Fibroblast of lung (primary cell): ENCODE measurements at regions not wholly inside any gene's neighbourhood (a gene's known extent, or its start where the extent isn't known, plus 50 kb on each side); places are given as distances from the start of the nearest gene placed in this dataset.
"Not testable (repeated sequence)": the region's sequence is repeated elsewhere in the genome, so short reads cannot be mapped to it uniquely, and the experiment has no call there.

Source experiments
- DNase-seq, 2 donors: peaks; one replicate each; pipeline versions ENCODE4 v3.0.0 to v3.0.0-alpha.2; 2010; ENCODE audit warnings: low read depth in 2 of 2
- H2AFZ ChIP-seq: 2 replicates; pipeline ENCODE4 v1.5.1; 2012; ENCODE audit warnings: low read length, control low read depth, inconsistent platforms
- H3K27ac ChIP-seq: 2 replicates; pipeline ENCODE4 v1.5.1; 2011; ENCODE audit warnings: low read length, control low read depth; ENCODE audit not compliant: insufficient read depth
- H3K27me3 ChIP-seq: 2 replicates; pipeline ENCODE4 v1.5.1; 2011; ENCODE audit warnings: mild to moderate bottlenecking, low read length; ENCODE audit not compliant: control insufficient read depth, insufficient read depth
- H3K36me3 ChIP-seq: 2 replicates; pipeline ENCODE4 v1.5.1; 2011; ENCODE audit warnings: low read length; ENCODE audit not compliant: control insufficient read depth, insufficient read depth
- H3K4me1 ChIP-seq: 2 replicates; pipeline ENCODE4 v1.5.1; 2011; ENCODE audit warnings: low read length; ENCODE audit not compliant: control insufficient read depth, insufficient read depth; ENCODE audit errors: extremely low read depth
- H3K4me2 ChIP-seq: 2 replicates; pipeline ENCODE4 v1.5.1; 2011; ENCODE audit warnings: low read length, control low read depth; ENCODE audit not compliant: insufficient read depth; ENCODE audit errors: extremely low read depth
- H3K4me3 ChIP-seq, 4 experiments: fragments of 200-600 bp in 1 of 4; sonication (generic) in 1 of 4; replicated peaks in 1 of 4; 2 replicates each; pipeline ENCODE4 v1.5.1; 2011 to 2016; ENCODE audit warnings: low read length in 4 of 4, low read depth in 3 of 4, mild to moderate bottlenecking in 3 of 4, control low read depth in 2 of 4, inconsistent platforms in 1 of 4, mixed read lengths in 1 of 4; ENCODE audit not compliant: insufficient read depth in 1 of 4; ENCODE audit errors: control extremely low read depth in 1 of 4
- H3K79me2 ChIP-seq: 2 replicates; pipeline ENCODE4 v1.5.1; 2012; ENCODE audit warnings: mild to moderate bottlenecking, low read length, inconsistent platforms; ENCODE audit not compliant: control insufficient read depth, insufficient read depth
- H3K9ac ChIP-seq: 2 replicates; pipeline ENCODE4 v1.5.1; 2011; ENCODE audit warnings: mild to moderate bottlenecking, low read length, control low read depth; ENCODE audit not compliant: insufficient read depth
- H3K9me3 ChIP-seq: 2 replicates; pipeline ENCODE4 v1.5.1; 2012; ENCODE audit warnings: low read depth, low read length; ENCODE audit not compliant: control insufficient read depth, insufficient read depth
- H4K20me1 ChIP-seq: 2 replicates; pipeline ENCODE4 v1.5.1; 2011; ENCODE audit warnings: low read length; ENCODE audit not compliant: control insufficient read depth, insufficient read depth; ENCODE audit errors: extremely low read depth

DNA sequence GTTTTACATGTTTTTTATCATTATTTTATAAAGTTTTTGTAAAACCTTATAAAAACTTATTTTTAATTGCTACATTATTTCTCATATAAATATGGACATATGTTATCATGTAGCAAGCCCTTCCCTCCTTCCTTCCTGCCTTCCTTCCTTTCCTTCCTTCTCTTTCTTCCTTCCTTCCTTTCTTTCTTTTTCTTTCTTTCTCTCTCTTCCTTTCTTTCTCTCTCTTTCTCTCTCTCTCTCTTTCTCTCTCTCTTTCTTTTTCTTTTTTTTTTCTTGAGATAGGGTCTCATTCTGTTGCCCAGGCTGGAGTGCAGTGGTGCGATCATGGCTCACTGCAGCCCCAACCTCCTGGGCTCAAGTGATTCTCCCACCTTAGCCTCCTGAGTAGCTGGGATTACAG, 110.2 kb downstream of the DDX11 start:
- not testable (repeated sequence) for H3K4me3 ChIP-seq, DNase-seq, H2AFZ ChIP-seq, H3K36me3 ChIP-seq, H3K79me2 ChIP-seq, H3K4me1 ChIP-seq, H3K9me3 ChIP-seq, H3K9ac ChIP-seq, H3K4me2 ChIP-seq, H4K20me1 ChIP-seq, H3K27ac ChIP-seq, H3K27me3 ChIP-seq

DNA sequence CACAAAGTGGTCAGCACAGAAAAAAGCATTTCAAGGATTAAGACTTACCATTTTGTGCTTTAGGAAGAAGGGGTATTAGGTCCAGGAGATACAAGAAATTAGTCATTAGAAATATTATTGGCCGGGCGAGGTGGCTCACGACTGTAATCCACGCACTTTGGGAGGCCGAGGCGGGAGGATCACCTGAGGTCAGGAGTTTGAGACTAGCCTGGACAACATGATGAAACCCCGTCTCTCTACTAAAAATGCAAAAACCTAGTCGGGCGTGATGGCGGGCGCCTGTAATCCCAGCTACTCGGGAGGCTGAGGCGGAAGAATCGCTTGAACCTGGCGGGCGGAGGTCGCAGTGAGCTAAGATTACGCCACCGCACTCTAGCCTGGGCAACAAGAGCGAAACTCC, 111.0 kb downstream of the DDX11 start:
- not testable (repeated sequence) for H3K27ac ChIP-seq, H3K4me2 ChIP-seq, H4K20me1 ChIP-seq, H3K36me3 ChIP-seq, H2AFZ ChIP-seq, DNase-seq, H3K9me3 ChIP-seq, H3K4me3 ChIP-seq, H3K4me1 ChIP-seq, H3K9ac ChIP-seq, H3K79me2 ChIP-seq, H3K27me3 ChIP-seq

DNA sequence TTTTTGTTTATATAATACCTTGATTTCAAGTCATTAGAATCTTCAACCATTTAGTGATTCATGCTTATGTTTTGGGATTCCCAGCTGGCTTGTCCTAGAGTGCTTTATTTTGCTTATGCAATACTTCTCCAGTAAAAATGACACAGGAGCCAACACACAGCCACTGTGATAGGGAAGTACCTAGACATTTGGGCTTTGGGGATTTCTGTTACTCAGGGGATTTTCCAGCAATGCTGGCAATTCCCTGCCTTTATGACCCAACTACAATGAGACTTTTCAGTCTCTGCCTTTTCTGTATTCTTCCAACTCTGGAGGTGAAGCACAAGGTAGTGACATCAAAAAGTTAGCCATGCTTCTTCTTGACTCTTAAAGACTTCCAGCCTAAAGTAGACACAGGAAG, 119.0 kb downstream of the DDX11 start:
- H3K27ac ChIP-seq, H3K36me3 ChIP-seq, DNase-seq, H4K20me1 ChIP-seq, H3K27me3 ChIP-seq, H3K4me1 ChIP-seq, H3K9me3 ChIP-seq, H3K9ac ChIP-seq, H3K4me3 ChIP-seq, H2AFZ ChIP-seq, H3K4me2 ChIP-seq, H3K79me2 ChIP-seq: not testable (repeated sequence)

DNA sequence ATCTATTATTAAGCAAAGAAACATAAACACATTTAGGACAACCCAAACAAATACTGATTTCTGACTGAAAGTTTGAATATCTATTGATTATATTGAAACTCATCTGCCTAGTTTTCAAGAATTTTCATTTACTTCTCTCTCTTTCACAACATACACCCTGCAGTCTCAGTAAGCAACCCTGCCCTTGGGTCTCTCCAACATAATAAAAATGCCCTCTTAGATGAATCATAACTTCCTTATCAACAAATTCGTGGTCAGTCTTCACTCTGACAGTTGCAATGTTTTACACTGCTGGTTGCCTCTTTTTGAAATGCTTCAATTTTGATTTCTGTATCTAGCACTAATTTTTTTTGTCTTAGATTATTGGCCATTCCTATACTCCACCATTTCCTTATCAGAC, 122.0 kb downstream of the DDX11 start:
- H4K20me1 ChIP-seq, H3K36me3 ChIP-seq, H3K4me2 ChIP-seq, H3K27me3 ChIP-seq, H3K9me3 ChIP-seq, H3K4me1 ChIP-seq, DNase-seq, H2AFZ ChIP-seq, H3K4me3 ChIP-seq, H3K27ac ChIP-seq, H3K79me2 ChIP-seq, H3K9ac ChIP-seq: not testable (repeated sequence)

DNA sequence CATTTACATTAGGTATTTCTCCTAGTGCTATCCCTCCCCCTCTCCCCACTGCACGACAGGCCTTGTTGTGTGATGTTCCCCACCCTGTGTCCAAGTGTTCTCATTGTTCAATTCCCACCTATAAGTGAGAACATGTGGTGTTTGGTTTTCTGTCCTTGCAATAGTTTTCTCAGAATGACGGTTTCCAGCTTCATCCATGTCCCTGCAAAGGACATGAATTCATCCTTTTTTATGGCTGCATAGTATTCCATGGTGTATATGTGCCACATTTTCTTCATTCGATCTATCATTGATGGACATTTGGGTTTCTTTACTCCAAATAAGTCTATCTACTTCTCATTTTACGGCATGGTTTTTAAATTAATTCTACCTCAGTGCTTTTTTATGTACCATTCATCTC, 125.8 kb downstream of the DDX11 start:
- H3K4me2 ChIP-seq, H3K27me3 ChIP-seq, H3K79me2 ChIP-seq, H4K20me1 ChIP-seq, H3K36me3 ChIP-seq, H3K9me3 ChIP-seq, H3K4me1 ChIP-seq, H3K9ac ChIP-seq, H3K4me3 ChIP-seq, H3K27ac ChIP-seq, DNase-seq, H2AFZ ChIP-seq: not testable (repeated sequence)
